Testis (tissue), 2 donors: ENCODE measurements at regions not wholly inside any gene's neighbourhood (a gene's known extent, or its start where the extent isn't known, plus 50 kb on each side); places are given as distances from the start of the nearest gene placed in this dataset.

Experiments used
- CTCF ChIP-seq, 3 experiments: fragments of 450-650 bp in 2 of 3; fragments of 200-600 bp in 1 of 3; sonication (generic) in 1 of 3; IDR thresholded peaks; one replicate each; pipeline ENCODE4 v1.5.1; 2016 to 2019; ENCODE audit warnings: antibody characterized with exemption in 3 of 3, mild to moderate bottlenecking in 2 of 3, moderate library complexity in 1 of 3
- POLR2A ChIP-seq: fragments of 450-650 bp; IDR thresholded peaks from one replicate; pipeline ENCODE4 v1.6.1; 2017; ENCODE audit warnings: antibody characterized with exemption, mild to moderate bottlenecking, moderate library complexity

GRCh38 chr6:68054756-68055155 is 580.3 kb upstream of the ADGRB3 start:
- no peak for TF ChIP-seq CTCF (IDR thresholded peaks at IDR 0.05)
- TF ChIP-seq POLR2A = no peak
